H9 (cell line): ENCODE measurements at regions not wholly inside any gene's neighbourhood (a gene's known extent, or its start where the extent isn't known, plus 50 kb on each side); places are given as distances from the start of the nearest gene placed in this dataset.

Source experiments
- DNase-seq: peaks from one replicate; pipeline ENCODE4 v3.0.0-alpha.2; 2017
- H2AFZ ChIP-seq: one replicate; pipeline ENCODE4 v1.6.1; 2013; ENCODE audit warnings: mild to moderate bottlenecking, low read length, control low read depth, moderate library complexity
- H2AK5ac ChIP-seq: 2 replicates; pipeline ENCODE4 v1.6.1; 2013; ENCODE audit warnings: low read length, control low read depth, mixed read lengths; ENCODE audit not compliant: insufficient read length
- H2BK120ac ChIP-seq: one replicate; pipeline ENCODE4 v1.6.1; 2013; ENCODE audit warnings: low read depth, mild to moderate bottlenecking, low read length, control low read depth, inconsistent platforms; ENCODE audit not compliant: poor library complexity, severe bottlenecking
- H2BK12ac ChIP-seq: 2 replicates; pipeline ENCODE4 v1.6.1; 2013; ENCODE audit warnings: low read length, control low read depth, mixed read lengths, low read depth; ENCODE audit not compliant: insufficient read length
- H2BK15ac ChIP-seq: 2 replicates; pipeline ENCODE4 v1.6.1; 2013; ENCODE audit warnings: low read depth, low read length, control low read depth
- H2BK20ac ChIP-seq: one replicate; pipeline ENCODE4 v1.6.1; 2013; ENCODE audit warnings: low read depth, mild to moderate bottlenecking, low read length, control low read depth, inconsistent platforms; ENCODE audit not compliant: poor library complexity, severe bottlenecking
- H2BK5ac ChIP-seq: 2 replicates; pipeline ENCODE4 v1.6.1; 2013; ENCODE audit warnings: low read length, control low read depth, mixed read lengths; ENCODE audit not compliant: insufficient read length
- H3K14ac ChIP-seq: 2 replicates; pipeline ENCODE4 v1.6.1; 2013; ENCODE audit warnings: low read length, control low read depth; ENCODE audit not compliant: insufficient read depth
- H3K18ac ChIP-seq: 2 replicates; pipeline ENCODE4 v1.6.1; 2013; ENCODE audit warnings: low read depth, mild to moderate bottlenecking, mixed read lengths, low read length, control low read depth; ENCODE audit not compliant: insufficient read length
- H3K23ac ChIP-seq: 2 replicates; pipeline ENCODE4 v1.6.1; 2013; ENCODE audit warnings: low read length, control low read depth, mixed read lengths, low read depth; ENCODE audit not compliant: insufficient read length
- H3K23me2 ChIP-seq: 2 replicates; pipeline ENCODE4 v1.6.1; 2013; ENCODE audit warnings: low read depth, mild to moderate bottlenecking, mixed read lengths, low read length, control low read depth; ENCODE audit not compliant: insufficient read length, poor library complexity, severe bottlenecking
- H3K27ac ChIP-seq: 2 replicates; pipeline ENCODE4 v1.5.1; 2013; ENCODE audit warnings: low read length, control low read depth, mixed read lengths, low read depth; ENCODE audit not compliant: insufficient read length
- H3K27me3 ChIP-seq: 2 replicates; pipeline ENCODE4 v1.6.1; 2013; ENCODE audit warnings: low read length, control low read depth, inconsistent platforms; ENCODE audit not compliant: insufficient read depth
- H3K4ac ChIP-seq: 2 replicates; pipeline ENCODE4 v1.6.1; 2013; ENCODE audit warnings: low read depth, mild to moderate bottlenecking, control low read depth, inconsistent platforms, low read length, moderate library complexity
- H3K4me1 ChIP-seq: 2 replicates; pipeline ENCODE4 v1.6.1; 2013; ENCODE audit warnings: low read length, control low read depth, inconsistent platforms; ENCODE audit not compliant: insufficient read depth
- H3K4me2 ChIP-seq: 2 replicates; pipeline ENCODE4 v1.6.1; 2013; ENCODE audit warnings: low read length, control low read depth, mixed read lengths; ENCODE audit not compliant: insufficient read length, insufficient read depth
- H3K56ac ChIP-seq: 2 replicates; pipeline ENCODE4 v1.6.1; 2013; ENCODE audit warnings: low read depth, mild to moderate bottlenecking, mixed read lengths, low read length, control low read depth; ENCODE audit not compliant: insufficient read length
- H3K79me1 ChIP-seq: 2 replicates; pipeline ENCODE4 v1.6.1; 2013; ENCODE audit warnings: low read depth, mild to moderate bottlenecking, moderate library complexity, low read length, control low read depth, inconsistent platforms; ENCODE audit not compliant: insufficient read depth, poor library complexity, severe bottlenecking
- H3K79me2 ChIP-seq: 2 replicates; pipeline ENCODE4 v1.6.1; 2013; ENCODE audit warnings: low read length, control low read depth, inconsistent platforms; ENCODE audit not compliant: insufficient read depth
- H3K9ac ChIP-seq: 2 replicates; pipeline ENCODE4 v1.6.1; 2013; ENCODE audit warnings: low read length, control low read depth, mixed read lengths; ENCODE audit not compliant: insufficient read length; ENCODE audit errors: extremely low read depth
- H3K9me3 ChIP-seq: one replicate; pipeline ENCODE4 v1.6.1; 2013; ENCODE audit warnings: low read depth, low read length, inconsistent platforms; ENCODE audit not compliant: control insufficient read depth
- H3T11ph ChIP-seq: one replicate; pipeline ENCODE4 v1.6.1; 2013; ENCODE audit warnings: mild to moderate bottlenecking, low read length, control low read depth, inconsistent platforms
- H4K20me1 ChIP-seq: one replicate; pipeline ENCODE4 v1.6.1; 2013; ENCODE audit not compliant: control insufficient read depth, insufficient read length, insufficient read depth
- H4K5ac ChIP-seq: 2 replicates; pipeline ENCODE4 v1.6.1; 2013; ENCODE audit warnings: low read depth, mild to moderate bottlenecking, mixed read lengths, low read length, control low read depth; ENCODE audit not compliant: insufficient read length
- H4K8ac ChIP-seq: replicated peaks from 2 replicates; pipeline ENCODE4 v1.6.1; 2013; ENCODE audit warnings: low read length, control low read depth, mixed read lengths, low read depth; ENCODE audit not compliant: insufficient read length
- H4K91ac ChIP-seq: 2 replicates; pipeline ENCODE4 v1.6.1; 2013; ENCODE audit warnings: low read depth, mild to moderate bottlenecking, moderate library complexity, mixed read lengths, low read length, control low read depth; ENCODE audit not compliant: insufficient read length
- H3K27ac Mint-ChIP-seq, 3 experiments: 2 replicates in 2 of 3; 3 replicates in 1 of 3; pipeline ENCODE4 v1.8.0; 2020 to 2021; ENCODE audit warnings: mixed read lengths in 3 of 3, mild to moderate bottlenecking in 1 of 3, moderate library complexity in 1 of 3
- H3K27me3 Mint-ChIP-seq: 2 replicates; pipeline ENCODE4 v1.8.0; 2021; ENCODE audit warnings: low read depth, mild to moderate bottlenecking, moderate library complexity, mixed read lengths
- H3K36me3 Mint-ChIP-seq, 3 experiments: 2 replicates in 2 of 3; 3 replicates in 1 of 3; pipeline ENCODE4 v1.8.0; 2020 to 2021; ENCODE audit warnings: low read depth in 3 of 3, mixed read lengths in 3 of 3; ENCODE audit not compliant: insufficient read depth in 1 of 3
- H3K4me1 Mint-ChIP-seq, 2 experiments: 2 replicates each; pipeline ENCODE4 v1.8.0; 2020; ENCODE audit warnings: mixed read lengths in 2 of 2
- H3K4me3 Mint-ChIP-seq, 2 experiments: 2 replicates in 1 of 2; 3 replicates in 1 of 2; pipeline ENCODE4 v1.8.0; 2020 to 2021; ENCODE audit warnings: mild to moderate bottlenecking in 2 of 2, mixed read lengths in 2 of 2, moderate library complexity in 1 of 2
- H3K9me3 Mint-ChIP-seq, 2 experiments: 2 replicates in 1 of 2; 3 replicates in 1 of 2; pipeline ENCODE4 v1.8.0; 2020; ENCODE audit warnings: mild to moderate bottlenecking in 2 of 2, mixed read lengths in 2 of 2, moderate library complexity in 1 of 2
- CTCF ChIP-seq: fragments of 200-600 bp; sonication (generic); conservative IDR thresholded peaks from 3 replicates; pipeline ENCODE4 v1.8.0; 2021; ENCODE audit warnings: antibody characterized with exemption, mild to moderate bottlenecking
- WGBS: extraction: QIAGEN DNeasy Blood & Tissue Kit; methylation state at CpG from one replicate; pipeline ENCODE4 v1.1.7; 2013; ENCODE audit warnings: missing lambda C conversion rate, low lambda C conversion rate, mixed read lengths; ENCODE audit not compliant: insufficient read length; ENCODE audit errors: extremely low coverage; 5-methylcytosine and 5-hydroxymethylcytosine counted together

- WGBS, result no CpG with 5 or more reads among the region's 5 CpGs
- H4K5ac ChIP-seq, result no peak overlapping the region
- H3K9ac ChIP-seq, result no peak overlapping the region
- H4K91ac ChIP-seq, result no peak overlapping the region
- H3K79me1 ChIP-seq, result no peaks in the 10 kb centered on the region
- no peak overlapping the region for H4K8ac ChIP-seq
- H3K4ac ChIP-seq, result no peak overlapping the region
- H3K27me3 Mint-ChIP-seq, result no peaks in the 10 kb centered on the region; the same call in none of the 2 replicates
- H3K14ac ChIP-seq, result no peak overlapping the region
- H3K23me2 ChIP-seq, result no peaks in the 10 kb centered on the region
- H3K4me2 ChIP-seq, result no peak overlapping the region
- no peak overlapping the region for H2AK5ac ChIP-seq
- no peak overlapping the region for H3K4me3 Mint-ChIP-seq
- no peak overlapping the region for H2BK15ac ChIP-seq
- no peak overlapping the region for H2BK120ac ChIP-seq
- TF ChIP-seq CTCF, result no peak
- DNase-seq, result no peak
- H3K27ac Mint-ChIP-seq, result no peak overlapping the region
- peaks cover 0 to 2% of the 10 kb centered on the region in 2 experiments; a peak in 1 of 5 replicates for H3K9me3 Mint-ChIP-seq
- no peak overlapping the region for H2BK5ac ChIP-seq
- H2BK20ac ChIP-seq, result no peak overlapping the region
- H3K27ac ChIP-seq, result no peak overlapping the region
- H4K20me1 ChIP-seq, result no peaks in the 10 kb centered on the region
- no peak overlapping the region for H2BK12ac ChIP-seq
- no peak overlapping the region for H3K56ac ChIP-seq
- no peak overlapping the region for H2AFZ ChIP-seq
- H3K4me1 ChIP-seq, result no peaks in the 10 kb centered on the region
- H3K9me3 ChIP-seq, result no peaks in the 10 kb centered on the region
- H3K27me3 ChIP-seq, result no peaks in the 10 kb centered on the region
- H3K23ac ChIP-seq, result no peak overlapping the region
- H3K79me2 ChIP-seq, result no peaks in the 10 kb centered on the region
- no peak overlapping the region for H3T11ph ChIP-seq
- peaks cover 4% of the 10 kb centered on the region in 2 experiments; a peak in 3 of 4 replicates for H3K4me1 Mint-ChIP-seq
- H3K18ac ChIP-seq, result no peak overlapping the region
- H3K36me3 Mint-ChIP-seq, result no peaks in the 10 kb centered on the region; a peak in 1 of 7 replicates
Measured at GRCh38 chr7:46224363-46224762, 303.3 kb upstream of the IGFBP3 start.
